ENCODE measurements at regions not wholly inside any gene's neighbourhood (a gene's known extent, or its start where the extent isn't known, plus 50 kb on each side); places are given as distances from the start of the nearest gene placed in this dataset.

GRCh38 chr7:41118486-41118885 is 584.4 kb downstream of the INHBA start:
- DNase-seq: no peak

DNA sequence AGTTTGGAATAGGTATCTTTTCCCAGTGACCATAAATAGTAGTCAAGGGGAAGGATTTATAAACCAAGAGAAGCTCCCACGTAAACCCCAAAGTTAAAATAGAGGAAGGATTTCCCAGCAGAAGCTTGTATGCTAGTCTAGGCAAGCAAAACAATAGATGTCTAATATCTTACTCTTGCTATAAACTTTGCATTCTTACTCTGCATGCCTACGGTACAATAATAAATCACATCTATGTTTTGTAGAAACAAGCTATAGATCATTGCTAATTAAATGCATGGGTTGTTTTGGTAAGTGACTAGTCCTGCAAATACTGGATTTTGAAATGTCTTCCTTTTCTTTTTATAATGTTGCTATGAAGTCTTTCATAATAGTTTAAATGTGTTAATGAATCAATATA is 585.5 kb downstream of the INHBA start:
- DNase-seq: no peak

DNA sequence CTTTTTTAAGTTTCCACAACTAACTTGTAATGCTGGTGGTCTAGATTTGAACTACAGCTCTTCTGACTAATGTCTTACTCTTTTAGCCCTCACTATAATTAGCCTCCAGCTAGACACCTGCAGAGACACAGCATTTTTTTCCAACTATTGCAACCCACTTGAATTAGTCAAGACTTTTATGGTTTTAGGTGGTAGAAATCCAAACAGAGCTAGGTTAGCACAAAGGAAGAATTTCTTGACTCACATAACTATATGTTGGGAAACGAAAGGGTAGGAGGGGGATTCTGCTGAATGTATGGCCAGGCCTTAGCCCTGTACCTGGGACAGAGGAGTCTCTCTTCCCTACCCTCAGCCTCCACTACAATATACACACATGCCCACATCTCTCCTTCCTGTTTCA is 586.1 kb downstream of the INHBA start:
- no peak for DNase-seq

DNA sequence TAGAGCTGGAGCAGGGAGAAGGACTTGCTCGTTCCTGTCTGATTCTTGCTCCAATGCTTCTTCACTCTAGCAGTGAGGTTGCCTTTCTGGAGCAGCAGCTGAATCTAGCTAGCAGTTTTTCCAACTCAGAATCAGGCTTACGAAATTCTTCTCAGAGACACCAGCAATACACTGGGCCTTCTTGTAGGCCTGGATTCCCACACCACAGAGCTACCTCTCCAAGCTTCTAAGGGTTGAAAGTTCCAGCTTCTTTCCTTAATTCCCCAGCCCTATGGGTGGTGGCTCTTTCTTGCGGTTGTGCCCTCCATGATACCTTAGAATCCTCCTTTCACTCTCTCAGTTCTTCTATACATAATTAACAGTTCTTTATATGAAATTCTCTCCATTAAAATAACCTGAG is 586.6 kb downstream of the INHBA start:
- DNase-seq: no peak

GRCh38 chr7:41114691-41115090 is 588.2 kb downstream of the INHBA start:
- no peak for DNase-seq

GRCh38 chr7:41114131-41114530 is 588.8 kb downstream of the INHBA start:
- DNase-seq: no peak

GRCh38 chr7:41113719-41114118 is 589.2 kb downstream of the INHBA start:
- DNase-seq: no peak

- no peak for DNase-seq
Observed at GRCh38 chr7:41110186-41110585, 592.7 kb downstream of the INHBA start.

DNA sequence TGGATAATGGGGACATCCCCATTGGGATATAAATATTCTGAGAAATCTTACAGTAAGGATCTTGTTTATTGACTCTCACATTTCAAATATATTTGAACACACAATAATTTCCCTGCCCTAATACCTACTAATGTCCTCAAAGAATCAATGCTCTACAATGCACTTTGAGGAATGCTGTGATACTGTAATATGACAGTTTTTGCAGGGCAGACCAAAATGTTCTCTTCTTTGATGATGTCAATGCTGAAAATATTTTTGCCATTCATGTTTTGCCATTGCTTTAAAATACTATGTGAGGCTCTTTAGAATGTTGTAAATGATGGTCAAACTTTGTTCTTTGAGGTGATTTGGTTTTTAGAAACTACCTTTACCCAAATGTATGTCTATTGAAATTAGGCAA is 594.1 kb downstream of the INHBA start:
- no peak for DNase-seq

DNA sequence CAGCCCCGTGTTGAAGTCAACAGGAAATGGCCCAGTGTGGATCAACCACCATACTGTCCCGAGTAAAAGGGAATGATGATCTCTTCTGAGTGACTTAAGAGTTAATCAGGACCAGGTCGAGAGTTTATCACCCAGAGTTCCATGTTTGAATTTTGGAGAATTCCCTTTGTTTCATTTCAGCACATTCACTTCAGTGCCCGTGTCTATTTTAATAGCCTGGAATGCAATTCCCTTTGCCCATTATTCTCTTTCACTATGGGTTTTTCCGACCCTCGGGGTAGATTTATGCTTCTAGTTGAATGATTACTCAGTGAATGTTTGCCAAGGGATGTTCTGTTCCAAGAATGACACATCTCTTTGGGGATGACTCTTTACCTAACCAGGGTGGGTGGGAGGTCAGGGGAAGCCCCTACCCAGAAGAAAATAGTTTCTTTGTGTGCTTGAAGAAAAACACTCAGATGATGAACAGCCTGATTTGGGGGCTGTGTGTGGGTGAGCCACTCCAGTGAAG is 594.9 kb downstream of the INHBA start:
- DNase-seq: no peak

DNA sequence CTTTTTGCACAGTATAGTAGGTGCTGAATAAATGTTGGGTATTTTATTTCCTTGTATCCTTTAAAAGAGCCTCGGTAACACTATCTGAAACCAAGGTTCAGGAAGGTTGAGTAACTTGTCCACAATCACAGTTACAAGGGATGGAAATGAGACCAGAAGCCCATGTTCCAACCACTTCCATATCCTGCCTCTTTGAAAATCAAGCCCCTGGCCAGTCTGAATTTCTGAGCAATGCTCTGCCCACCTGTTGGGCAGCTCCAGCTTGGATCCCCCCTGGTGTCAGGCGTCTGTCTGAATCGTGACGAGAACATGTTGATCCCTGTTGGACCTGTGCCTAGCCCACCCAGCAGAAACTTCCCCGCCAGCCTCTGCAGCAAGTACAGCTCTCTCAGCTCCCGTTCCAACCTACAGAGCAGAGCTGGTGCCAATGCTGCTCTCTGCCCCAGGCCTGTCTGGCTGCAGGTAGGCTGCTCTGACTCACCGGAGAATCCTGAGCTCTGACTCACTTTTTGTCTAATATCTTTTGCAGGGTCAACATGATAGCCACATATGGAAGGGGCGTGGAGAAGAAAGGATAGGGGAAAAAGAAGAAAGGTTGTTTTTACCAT is 595.5 kb downstream of the INHBA start:
- DNase-seq: no peak

DNA sequence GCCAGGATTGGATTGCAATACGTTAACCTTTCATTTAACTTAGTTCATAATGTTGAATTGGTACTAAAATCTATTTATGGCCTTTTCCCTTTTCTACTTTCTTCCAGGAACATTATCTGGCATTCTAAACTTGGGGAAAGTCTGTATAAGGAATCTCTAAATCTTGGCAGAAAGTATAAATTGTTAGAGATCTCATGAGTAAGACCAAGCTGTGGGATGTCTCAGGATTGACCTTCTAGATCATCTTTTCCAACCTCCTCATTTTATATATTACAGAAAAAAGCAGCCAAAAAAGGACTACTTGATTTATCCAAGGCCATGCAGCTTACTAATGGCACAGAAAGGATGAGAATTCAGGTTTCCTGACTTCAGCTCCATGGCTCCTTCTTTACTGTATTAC is 598.3 kb downstream of the INHBA start:
- no peak for DNase-seq

DNA sequence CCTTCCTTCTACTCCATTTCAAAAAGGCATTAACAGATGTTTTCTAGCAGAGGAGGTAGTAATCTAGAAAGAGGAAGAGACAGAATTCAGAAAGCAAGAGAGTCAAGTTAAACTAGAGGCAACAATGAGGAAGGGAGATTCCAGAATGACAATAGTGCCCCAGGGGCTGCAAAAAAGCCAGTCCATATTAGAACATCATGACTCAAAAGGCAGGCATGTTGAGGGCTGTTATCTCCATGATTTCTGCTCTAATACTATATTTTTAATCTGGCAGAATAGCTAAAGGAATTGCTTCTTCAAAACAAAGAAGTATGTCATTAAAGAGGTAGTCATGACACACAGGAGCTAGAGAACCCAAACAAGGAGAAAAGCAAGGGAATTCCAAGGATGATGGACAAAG is 599.6 kb downstream of the INHBA start:
- no peak for DNase-seq

DNA sequence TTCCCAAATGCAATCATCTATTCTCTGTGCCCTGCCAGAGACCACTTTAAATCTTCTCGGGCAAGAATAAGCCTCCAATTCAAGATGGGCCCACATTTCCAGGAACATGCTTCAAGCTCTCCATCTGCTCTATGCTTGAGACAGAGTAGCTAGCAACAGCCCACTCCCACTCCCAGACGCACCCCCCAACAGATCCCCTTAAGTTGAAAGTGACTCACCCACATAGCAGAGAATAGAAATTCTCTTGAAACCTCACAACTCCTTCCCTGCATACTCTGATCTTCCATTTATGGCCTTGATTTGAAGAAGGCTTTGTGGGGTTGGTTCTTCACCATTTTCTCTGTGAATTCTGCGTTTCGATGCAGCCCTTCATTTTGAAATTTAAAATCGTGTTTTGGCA is 604.0 kb downstream of the INHBA start:
- no peak for DNase-seq

GRCh38 chr7:41098402-41098801 is 604.5 kb downstream of the INHBA start:
- DNase-seq: no peak

DNA sequence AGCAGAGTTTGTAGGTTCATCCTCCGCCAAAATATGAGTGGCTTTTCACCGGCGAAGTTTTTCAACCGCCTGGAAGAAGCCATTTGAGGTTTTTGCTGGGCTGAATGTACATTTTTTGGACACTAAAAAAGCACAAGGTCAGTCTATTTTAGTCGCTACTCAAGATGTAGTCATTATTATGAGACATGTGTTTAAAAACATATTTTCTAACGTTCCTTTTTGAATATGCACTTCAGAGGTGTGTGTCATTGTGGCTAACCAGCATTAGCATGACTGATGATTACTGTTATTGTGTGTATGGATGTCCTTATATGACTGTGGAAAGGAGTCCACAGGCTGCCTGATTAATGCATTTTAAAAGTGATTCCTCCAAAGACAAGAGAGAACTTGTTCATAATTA is 605.4 kb downstream of the INHBA start:
- DNase-seq: no peak

GRCh38 chr7:41096917-41097316 is 606.0 kb downstream of the INHBA start:
- DNase-seq: no peak

DNA sequence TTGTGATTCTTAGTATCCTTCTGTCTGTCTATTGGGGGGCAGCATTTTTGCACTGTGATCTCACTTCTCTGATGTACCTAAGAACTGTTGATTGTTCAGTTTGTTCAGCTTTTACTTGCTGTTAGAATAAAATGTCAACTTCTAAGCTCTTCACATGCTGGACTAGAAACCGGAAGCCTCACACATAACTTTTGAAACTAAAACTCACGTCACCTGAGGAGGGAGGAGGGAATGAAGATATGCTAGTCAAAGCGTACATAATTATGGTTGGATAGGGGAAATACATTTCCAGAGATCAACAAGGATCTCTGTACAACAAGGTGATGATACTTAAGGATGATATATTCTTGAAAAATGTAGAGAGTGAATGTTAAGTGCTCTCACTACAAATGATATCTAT is 609.7 kb downstream of the INHBA start:
- no peak for DNase-seq

GRCh38 chr7:41085244-41085643 is 617.6 kb downstream of the INHBA start:
- no peak for DNase-seq

- DNase-seq: no peak
Observed at GRCh38 chr7:41084381-41084780, 618.5 kb downstream of the INHBA start.

- DNase-seq: no peak
Observed at GRCh38 chr7:41069635-41070034, 633.3 kb downstream of the INHBA start.

DNA sequence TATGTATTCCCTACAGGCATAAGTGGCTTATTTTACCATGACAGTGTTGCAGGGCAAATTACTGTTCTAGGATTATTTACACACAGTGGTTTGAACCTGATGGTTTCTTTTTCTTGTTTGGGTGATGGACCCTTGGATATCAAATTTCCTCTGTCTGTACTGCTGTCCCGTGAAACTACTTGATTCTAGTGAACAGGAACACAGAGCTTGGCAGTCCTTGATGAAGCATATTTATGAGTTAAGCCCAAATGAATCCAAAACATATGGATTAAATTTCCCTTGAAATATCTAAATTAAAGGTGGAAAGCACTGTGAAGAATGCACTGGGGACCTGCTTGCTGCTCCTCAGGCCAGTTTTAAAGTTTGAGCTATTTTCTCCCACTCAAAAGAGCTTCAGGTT is 635.3 kb downstream of the INHBA start:
- DNase-seq: no peak

GRCh38 chr7:41065663-41066062 is 637.2 kb downstream of the INHBA start:
- DNase-seq: no peak

- DNase-seq: no peak
Observed at GRCh38 chr7:41063116-41063515, 639.8 kb downstream of the INHBA start.

DNA sequence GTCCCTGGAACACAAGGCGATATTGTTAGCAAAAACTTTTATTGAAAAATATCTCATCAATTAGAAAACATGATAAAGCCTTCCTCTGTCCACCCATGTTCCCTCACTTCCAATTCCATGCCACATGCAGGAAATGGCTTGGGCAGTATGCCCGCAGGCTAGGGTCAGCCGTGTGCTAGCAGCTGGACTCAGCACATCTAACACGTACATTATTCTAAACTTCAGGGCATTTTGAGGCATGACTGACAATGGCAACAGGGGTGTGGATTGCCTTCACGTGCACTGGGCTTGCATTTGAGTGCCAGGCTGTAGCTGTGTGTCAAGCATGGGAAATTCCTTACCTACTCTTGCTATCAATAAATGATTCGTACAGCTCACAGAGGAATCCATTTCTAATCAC is 642.1 kb downstream of the INHBA start:
- no peak for DNase-seq

DNA sequence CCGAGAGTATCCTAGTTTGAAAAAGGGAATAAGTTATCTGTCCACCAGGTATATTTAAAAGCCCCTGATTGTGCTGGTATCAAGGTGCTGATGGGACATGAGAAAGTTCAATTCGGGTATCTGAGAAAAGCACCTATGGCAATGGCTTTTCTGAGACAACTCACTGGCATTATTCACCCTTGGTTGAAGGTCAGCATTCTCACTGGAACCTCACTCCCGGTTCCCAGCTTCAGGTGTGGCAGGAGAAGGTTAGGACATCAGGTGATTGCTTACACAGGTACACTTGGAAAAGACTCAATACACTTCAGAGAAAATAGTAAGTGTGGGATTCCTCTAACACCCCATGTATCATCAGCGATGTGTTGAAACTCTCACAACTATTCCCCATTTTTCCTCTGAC is 643.1 kb downstream of the INHBA start:
- DNase-seq: no peak
